ENCODE measurements at regions not wholly inside any gene's neighbourhood (a gene's known extent, or its start where the extent isn't known, plus 50 kb on each side); places are given as distances from the start of the nearest gene placed in this dataset.

- H3K4me3 ChIP-seq, result no peak overlapping the region
- no peaks in the 10 kb centered on the region for H3K36me3 ChIP-seq (ENCODE audit: control insufficient read depth in 4 of 4, insufficient read depth in 4 of 4, low read length in 4 of 4)
- ATAC-seq (ENCODE audit: insufficient read depth, low FRiP score), result no peak
- no peaks in the 10 kb centered on the region for H3K9me3 ChIP-seq (ENCODE audit: control insufficient read depth in 4 of 4, insufficient read depth in 3 of 4, low read length in 3 of 4)
- DNase-seq, result no peak
- no peaks in the 10 kb centered on the region for H3K27me3 ChIP-seq (ENCODE audit: control insufficient read depth in 3 of 3, insufficient read depth in 3 of 3, low read length in 2 of 3)
- no peaks in the 10 kb centered on the region for H3K4me1 ChIP-seq (ENCODE audit: control insufficient read depth in 5 of 5, insufficient read depth in 5 of 5, low read length in 5 of 5)
- WGBS, 2 donors, result 84 to 92% methylated on average over 2 of the region's 2 CpGs
- no peak for TF ChIP-seq CTCF (IDR thresholded peaks at IDR 0.05; ENCODE audit: control extremely low read depth, extremely low read depth)
- H3K27ac ChIP-seq (ENCODE audit: low read depth in 1 of 2, low read length in 1 of 2), result no peak overlapping the region
- H3K9ac ChIP-seq (ENCODE audit: insufficient read depth in 1 of 2, low read length in 2 of 2), result no peak overlapping the region
These were observed 49.9 kb upstream of the SSX2IP start for GRCh38 chr1:84740050-84740714.
